ENCODE measurements at regions not wholly inside any gene's neighbourhood (a gene's known extent, or its start where the extent isn't known, plus 50 kb on each side); places are given as distances from the start of the nearest gene placed in this dataset.
"Not testable (repeated sequence)": the region's sequence is repeated elsewhere in the genome, so short reads cannot be mapped to it uniquely, and the experiment has no call there.

- DNase-seq, result not testable (repeated sequence)
These were observed 199.0 kb upstream of the PLGLB2 start for GRCh38 chr2:87548681-87549536.

- not testable (repeated sequence) for DNase-seq
These were observed 198.2 kb upstream of the PLGLB2 start for GRCh38 chr2:87549561-87550202.

GRCh38 chr2:87554678-87555077, 193.2 kb upstream of the PLGLB2 start:
- DNase-seq, result not testable (repeated sequence)

GRCh38 chr2:87555082-87555481, 192.8 kb upstream of the PLGLB2 start:
- DNase-seq, result not testable (repeated sequence)

GRCh38 chr2:87559001-87559400, 188.9 kb upstream of the PLGLB2 start:
- not testable (repeated sequence) for DNase-seq

- DNase-seq, result not testable (repeated sequence)
These were observed 188.2 kb upstream of the PLGLB2 start for GRCh38 chr2:87559735-87560134.

- DNase-seq, result not testable (repeated sequence)
These were observed 182.8 kb upstream of the PLGLB2 start for GRCh38 chr2:87565116-87565515.

GRCh38 chr2:87566531-87566930, 181.4 kb upstream of the PLGLB2 start:
- not testable (repeated sequence) for DNase-seq

- DNase-seq, result not testable (repeated sequence)
These were observed 180.8 kb upstream of the PLGLB2 start for GRCh38 chr2:87567093-87567492.

GRCh38 chr2:87567912-87568311, 180.0 kb upstream of the PLGLB2 start:
- not testable (repeated sequence) for DNase-seq

GRCh38 chr2:87568554-87569278, 179.2 kb upstream of the PLGLB2 start:
- DNase-seq, result peak; percentile 11 to 25

- not testable (repeated sequence) for DNase-seq
These were observed 178.0 kb upstream of the PLGLB2 start for GRCh38 chr2:87569689-87570397.

GRCh38 chr2:87571889-87572465, 175.9 kb upstream of the PLGLB2 start:
- DNase-seq, result not testable (repeated sequence)

GRCh38 chr2:87572906-87573305, 175.0 kb upstream of the PLGLB2 start:
- DNase-seq, result not testable (repeated sequence)

- not testable (repeated sequence) for DNase-seq
These were observed 174.3 kb upstream of the PLGLB2 start for GRCh38 chr2:87573386-87574192.

- DNase-seq, result not testable (repeated sequence)
These were observed 173.4 kb upstream of the PLGLB2 start for GRCh38 chr2:87574193-87575119.

GRCh38 chr2:87575138-87575537, 172.7 kb upstream of the PLGLB2 start:
- not testable (repeated sequence) for DNase-seq

- not testable (repeated sequence) for DNase-seq
These were observed 170.5 kb upstream of the PLGLB2 start for GRCh38 chr2:87577358-87577757.

- DNase-seq, result not testable (repeated sequence)
These were observed 165.7 kb upstream of the PLGLB2 start for GRCh38 chr2:87582152-87582551.

GRCh38 chr2:87582579-87582978, 165.3 kb upstream of the PLGLB2 start:
- DNase-seq, result not testable (repeated sequence)
